ENCODE measurements at regions not wholly inside any gene's neighbourhood (a gene's known extent, or its start where the extent isn't known, plus 50 kb on each side); places are given as distances from the start of the nearest gene placed in this dataset.

- H4K20me1 ChIP-seq (ENCODE audit: insufficient read depth, low read length) = no peaks in the 10 kb centered on the region
- BruUV-seq (replicated peaks) = no TSS peak
- H2BK5ac ChIP-seq (ENCODE audit: low read depth, low read length, poor library complexity, severe bottlenecking) = no peak overlapping the region
- no peak overlapping the region for H3K14ac ChIP-seq (replicated peaks; ENCODE audit: low read depth, low read length)
- no peak overlapping the region for H3K4ac ChIP-seq (ENCODE audit: low read depth, low read length)
- no peak overlapping the region for H2AK5ac ChIP-seq (ENCODE audit: low read depth, low read length)
- DNase-seq (no peak), ATAC-seq (ENCODE audit: low read depth) (no peak)
- H2BK20ac ChIP-seq (ENCODE audit: low read depth, low read length) = no peak overlapping the region
- no peak overlapping the region for H3K4me3 ChIP-seq (ENCODE audit: insufficient read depth, low read depth, low read length)
- H2AFZ ChIP-seq (replicated peaks; ENCODE audit: low read length, poor library complexity) = no peak overlapping the region
- no peak overlapping the region for H3K56ac ChIP-seq (ENCODE audit: extremely low read depth, insufficient read depth, low read length)
- H2BK15ac ChIP-seq (ENCODE audit: low read depth, low read length) = no peak overlapping the region
- H3K27me3 ChIP-seq (ENCODE audit: control insufficient read depth, insufficient read depth, low read length) = no peaks in the 10 kb centered on the region
- H2AK9ac ChIP-seq (replicated peaks; ENCODE audit: low read depth, low read length, poor library complexity) = no peak overlapping the region
- no peaks in the 10 kb centered on the region for H3K4me1 ChIP-seq (ENCODE audit: control insufficient read depth, insufficient read depth, low read length)
- dilution Hi-C loops (cut with HindIII; ENCODE audit: low sequenced_read_pairs, unreplicated experiment) = no loop called here
- H4K5ac ChIP-seq (ENCODE audit: low read depth, low read length) = no peak overlapping the region
- H3K18ac ChIP-seq (ENCODE audit: low read depth, low read length) = no peak overlapping the region
- H3K79me1 ChIP-seq (ENCODE audit: low read depth in 1 of 2, low read length in 2 of 2) = no peaks in the 10 kb centered on the region
- ChIA-PET POLR2A (ENCODE audit: unreplicated experiment) (no interaction called here), CTCF (no interaction called here)
- H3K36me3 ChIP-seq (ENCODE audit: control insufficient read depth, insufficient read depth, low read length) = no peaks in the 10 kb centered on the region
- H3K9ac ChIP-seq (ENCODE audit: low read depth, low read length) = no peak overlapping the region
- no peak overlapping the region for H4K91ac ChIP-seq (ENCODE audit: insufficient read depth, low read depth, low read length)
- H3K27ac ChIP-seq (ENCODE audit: insufficient read depth, low read length) = no peak overlapping the region
- H3K9me3 ChIP-seq (ENCODE audit: control insufficient read depth, insufficient read depth, low read length) = no peaks in the 10 kb centered on the region
- intact Hi-C loops (cut with micrococcal nuclease) = no loop called here
- no peak overlapping the region for H4K8ac ChIP-seq (ENCODE audit: low read depth in 2 of 2, low read length in 2 of 2)
- H3K23ac ChIP-seq (ENCODE audit: low read depth, low read length) = no peak overlapping the region
- in situ Hi-C loops (cut with MboI; ENCODE audit: low sequenced_read_pairs) = no loop called here
- H2BK120ac ChIP-seq (ENCODE audit: low read depth, low read length) = no peak overlapping the region
- no peaks in the 10 kb centered on the region for H3K9me1 ChIP-seq (ENCODE audit: insufficient read depth, low read length)
- no peak overlapping the region for H3K4me2 ChIP-seq (ENCODE audit: low read depth, low read length)
- TF ChIP-seq RCOR1 (IDR thresholded peaks at IDR 0.05; ENCODE audit: insufficient replicate concordance, low read length) (no peak), MAZ (IDR thresholded peaks at IDR 0.05; ENCODE audit: borderline replicate concordance, low read depth, low read length) (no peak), RFX5 (IDR thresholded peaks at IDR 0.05; ENCODE audit: low read depth, low read length) (no peak), NFE2L2 (IDR thresholded peaks at IDR 0.05; ENCODE audit: low read depth, low read length) (no peak)
These were observed 640.4 kb upstream of the RGS18 start for GRCh38 chr1:191517826-191518225.

Measured in IMR-90 (cell line).